ENCODE measurements at regions not wholly inside any gene's neighbourhood (a gene's known extent, or its start where the extent isn't known, plus 50 kb on each side); places are given as distances from the start of the nearest gene placed in this dataset.

DNA sequence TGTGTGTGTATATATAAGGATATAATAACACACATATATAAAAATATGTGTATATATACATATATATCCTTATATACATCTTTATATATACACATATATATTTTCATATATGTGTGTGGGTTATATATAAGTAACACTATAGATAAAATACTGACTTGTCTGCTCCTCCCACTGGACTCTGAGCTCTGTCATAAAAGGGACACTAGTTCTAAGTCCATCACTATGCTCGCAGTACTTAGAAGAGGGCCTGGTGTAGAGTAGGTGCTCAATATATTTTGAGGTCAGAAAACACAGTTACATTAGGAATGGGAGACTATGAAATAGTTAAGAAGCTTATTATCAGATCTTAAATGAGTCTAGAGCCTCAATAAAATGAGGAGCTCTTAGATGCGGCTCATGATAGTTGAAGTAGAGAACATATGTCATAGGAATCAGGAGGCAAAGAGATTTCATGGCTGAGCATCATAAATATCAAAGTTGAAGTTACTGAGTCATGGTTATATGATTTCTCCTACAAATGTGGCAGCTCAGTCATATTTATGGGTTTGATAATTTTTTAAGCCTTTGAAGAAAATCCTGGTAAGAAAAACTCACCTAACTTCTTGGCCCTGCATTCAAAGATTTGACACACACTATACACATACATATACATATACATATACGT lies 371.2 kb upstream of the THBS1 start:
- Histone ChIP-seq H3K27me3 (ENCODE audit: control insufficient read depth in 1 of 2, insufficient read depth in 2 of 2, low read length in 2 of 2) (no peaks in the 10 kb centered on the region), H3K4me2 (ENCODE audit: low read depth, low read length) (no peak overlapping the region), H3K79me2 (ENCODE audit: insufficient read depth, low read length) (no peaks in the 10 kb centered on the region), H3K9ac (ENCODE audit: insufficient read depth, low read depth, low read length) (no peak overlapping the region), H3K4me3 (replicated peaks in 1 of 3; ENCODE audit: insufficient read depth in 1 of 3, low read depth in 2 of 3, low read length in 3 of 3) (no peak overlapping the region), H3K27ac (ENCODE audit: extremely low read length, insufficient read depth, low read length) (no peak overlapping the region), H4K20me1 (ENCODE audit: insufficient read depth, low read length) (no peaks in the 10 kb centered on the region), H3K36me3 (replicated peaks in 1 of 2; ENCODE audit: control insufficient read depth in 1 of 2, insufficient read depth in 2 of 2, low read length in 2 of 2) (no peaks in the 10 kb centered on the region), H3K9me3 (ENCODE audit: low read length) (peaks cover 5% of the 10 kb centered on the region; the same call in 1 of the 2 replicates), H3K4me1 (ENCODE audit: insufficient read depth, low read length) (peaks cover 56% of the 10 kb centered on the region), H2AFZ (ENCODE audit: low read length) (no peak overlapping the region)
- in situ Hi-C loops (cut with HindIII; ENCODE audit: extremely low pct_ligation_motif_present, low pct_unique_long_range_greater_than_20kb) (no loop called here), intact Hi-C loops (cut with micrococcal nuclease; ENCODE audit: unreplicated experiment) (loop anchor here (5.0 kb wide), 1 partner anchor 228 kb away; no protein-coding TSS in a partner anchor)
- 84% methylated on average over 3 of the region's 3 CpGs for WGBS (ENCODE audit: low lambda C conversion rate)
- CTCF ChIA-PET (ENCODE audit: low intra/inter-chr PET ratio, low total read pairs) = no interaction called here
- FAIRE-seq = no peak
- DNase-seq (ENCODE audit: low spot score) = peak; percentile 42
- TF ChIP-seq HNF4A (CRISPR knock-in tag; IDR thresholded peaks at IDR 0.05) (peak; percentile 80), ZSCAN31 (CRISPR knock-in tag; IDR thresholded peaks at IDR 0.05; ENCODE audit: low read depth) (no peak), ZNF484 (CRISPR knock-in tag; IDR thresholded peaks at IDR 0.05; ENCODE audit: borderline replicate concordance, low read depth) (no peak), SP5 (CRISPR knock-in tag; IDR thresholded peaks at IDR 0.05; ENCODE audit: borderline replicate concordance, low read depth) (peak; percentile 64; the same call in 1 of the 2 replicates), MXI1 (IDR thresholded peaks at IDR 0.05; ENCODE audit: borderline replicate concordance, low read depth, low read length) (no peak), HNF4G (IDR thresholded peaks at IDR 0.05; ENCODE audit: borderline replicate concordance, low read depth, low read length) (0 out of 2 replicates have a peak, but pooled peaks have one; percentile 13), HNF4G (CRISPR knock-in tag; IDR thresholded peaks at IDR 0.05; ENCODE audit: borderline replicate concordance, low read depth) (no peak)
- TF ChIP-seq, protein P1, sequence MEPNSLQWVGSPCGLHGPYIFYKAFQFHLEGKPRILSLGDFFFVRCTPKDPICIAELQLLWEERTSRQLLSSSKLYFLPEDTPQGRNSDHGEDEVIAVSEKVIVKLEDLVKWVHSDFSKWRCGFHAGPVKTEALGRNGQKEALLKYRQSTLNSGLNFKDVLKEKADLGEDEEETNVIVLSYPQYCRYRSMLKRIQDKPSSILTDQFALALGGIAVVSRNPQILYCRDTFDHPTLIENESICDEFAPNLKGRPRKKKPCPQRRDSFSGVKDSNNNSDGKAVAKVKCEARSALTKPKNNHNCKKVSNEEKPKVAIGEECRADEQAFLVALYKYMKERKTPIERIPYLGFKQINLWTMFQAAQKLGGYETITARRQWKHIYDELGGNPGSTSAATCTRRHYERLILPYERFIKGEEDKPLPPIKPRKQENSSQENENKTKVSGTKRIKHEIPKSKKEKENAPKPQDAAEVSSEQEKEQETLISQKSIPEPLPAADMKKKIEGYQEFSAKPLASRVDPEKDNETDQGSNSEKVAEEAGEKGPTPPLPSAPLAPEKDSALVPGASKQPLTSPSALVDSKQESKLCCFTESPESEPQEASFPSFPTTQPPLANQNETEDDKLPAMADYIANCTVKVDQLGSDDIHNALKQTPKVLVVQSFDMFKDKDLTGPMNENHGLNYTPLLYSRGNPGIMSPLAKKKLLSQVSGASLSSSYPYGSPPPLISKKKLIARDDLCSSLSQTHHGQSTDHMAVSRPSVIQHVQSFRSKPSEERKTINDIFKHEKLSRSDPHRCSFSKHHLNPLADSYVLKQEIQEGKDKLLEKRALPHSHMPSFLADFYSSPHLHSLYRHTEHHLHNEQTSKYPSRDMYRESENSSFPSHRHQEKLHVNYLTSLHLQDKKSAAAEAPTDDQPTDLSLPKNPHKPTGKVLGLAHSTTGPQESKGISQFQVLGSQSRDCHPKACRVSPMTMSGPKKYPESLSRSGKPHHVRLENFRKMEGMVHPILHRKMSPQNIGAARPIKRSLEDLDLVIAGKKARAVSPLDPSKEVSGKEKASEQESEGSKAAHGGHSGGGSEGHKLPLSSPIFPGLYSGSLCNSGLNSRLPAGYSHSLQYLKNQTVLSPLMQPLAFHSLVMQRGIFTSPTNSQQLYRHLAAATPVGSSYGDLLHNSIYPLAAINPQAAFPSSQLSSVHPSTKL (CRISPR knock-in tag; IDR thresholded peaks at IDR 0.05) = peak; percentile 15; the same call in 1 of the 2 replicates
- peak; percentile 32; the same call in 1 of the 3 replicates for ATAC-seq
- POLR2A ChIA-PET = interaction anchor here (1.1 kb wide), 1 partner anchor 370 kb away, joined by 3 read pairs; no protein-coding TSS in a partner anchor
- BruUV-seq (replicated peaks) = no TSS peak
